ENCODE measurements at regions not wholly inside any gene's neighbourhood (a gene's known extent, or its start where the extent isn't known, plus 50 kb on each side); places are given as distances from the start of the nearest gene placed in this dataset.

DNA sequence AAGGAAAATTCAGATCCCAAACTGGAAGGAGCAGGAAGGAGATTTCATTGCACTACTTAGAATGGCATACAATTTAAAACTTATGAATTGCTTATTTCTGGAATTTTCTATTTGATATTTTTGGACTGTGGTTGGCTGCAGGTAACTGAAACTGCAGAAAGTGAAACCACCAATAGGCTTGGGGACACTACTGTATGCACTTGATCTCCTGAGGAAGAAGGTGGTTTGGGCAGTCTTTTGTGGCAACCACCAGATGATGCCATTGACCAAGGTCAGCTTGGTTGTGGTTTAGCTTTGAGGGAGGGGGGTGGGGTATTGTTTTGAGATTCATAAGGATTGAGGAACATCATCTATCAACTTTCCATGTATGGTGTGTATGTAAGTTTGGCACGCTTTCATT is 209.5 kb upstream of the STXBP6 start:
- Histone ChIP-seq H2AFZ (ENCODE audit: low read depth, low read length) (no peak overlapping the region), H3K4me2 (ENCODE audit: insufficient read depth, low read length) (no peak overlapping the region), H3K9me1 (ENCODE audit: control insufficient read depth, insufficient read depth, low read length) (no peaks in the 10 kb centered on the region), H3K9me3 (replicated peaks; ENCODE audit: control insufficient read depth, insufficient read depth, low read depth, low read length) (no peaks in the 10 kb centered on the region), H3K79me2 (ENCODE audit: control insufficient read depth, insufficient read depth, low read length) (no peaks in the 10 kb centered on the region), H3K27ac (ENCODE audit: extremely low read depth, low read depth, low read length) (no peak overlapping the region), H3K9ac (ENCODE audit: insufficient read depth in 1 of 2, low read depth in 2 of 2, low read length in 2 of 2) (no peak overlapping the region), H3K36me3 (ENCODE audit: control insufficient read depth, insufficient read depth, low read length) (no peaks in the 10 kb centered on the region), H3K4me3 (no peak overlapping the region), H4K20me1 (replicated peaks; ENCODE audit: control insufficient read depth, insufficient read depth, low read length) (no peaks in the 10 kb centered on the region), H3K27me3 (ENCODE audit: control insufficient read depth in 2 of 2, insufficient read depth in 2 of 2, low read length in 2 of 2) (no peaks in the 10 kb centered on the region), H3K4me1 (replicated peaks in 1 of 2; ENCODE audit: control insufficient read depth in 2 of 2, insufficient read depth in 2 of 2, low read length in 2 of 2) (no peaks in the 10 kb centered on the region)
- intact Hi-C loops (cut with micrococcal nuclease), result no loop called here
- in situ Hi-C loops (cut with MboI), result no loop called here
- ChIA-PET CTCF (ENCODE audit: low intra/inter-chr PET ratio) (no interaction called here), POLR2A (no interaction called here)
- DNase-seq (ENCODE audit: extremely low read depth in 1 of 4, low spot score in 3 of 4) (no peak), FAIRE-seq (no peak), ATAC-seq (no peak)
- BruUV-seq (replicated peaks), result no TSS peak
- WGBS (ENCODE audit: insufficient coverage, low coverage, missing lambda C conversion rate), result 0% methylated on average over 1 of the region's 1 CpG
- TF ChIP-seq ZEB2 (IDR thresholded peaks at IDR 0.05) (no peak), TSC22D4 (tag; IDR thresholded peaks at IDR 0.05) (no peak), ZNF589 (CRISPR knock-in tag; IDR thresholded peaks at IDR 0.05; ENCODE audit: low read depth) (no peak), MIER1 (IDR thresholded peaks at IDR 0.05; ENCODE audit: low read depth) (no peak), FOXJ3 (CRISPR knock-in tag; IDR thresholded peaks at IDR 0.05) (no peak), ZNF699 (CRISPR knock-in tag; IDR thresholded peaks at IDR 0.05; ENCODE audit: insufficient replicate concordance) (no peak), ZNF780A (CRISPR knock-in tag; IDR thresholded peaks at IDR 0.05) (no peak), FOSL1 (tag; conservative IDR thresholded peaks at IDR 0.05) (no peak), MAZ (CRISPR knock-in tag; conservative IDR thresholded peaks at IDR 0.05 in 1 of 2, IDR thresholded peaks at IDR 0.05 in 1 of 2) (no peak), SRSF9 (IDR thresholded peaks at IDR 0.05; ENCODE audit: borderline replicate concordance, low read depth, low read length) (no peak), ZNF347 (CRISPR knock-in tag; IDR thresholded peaks at IDR 0.05; ENCODE audit: low read depth) (no peak)
- TF ChIP-seq, protein P1, sequence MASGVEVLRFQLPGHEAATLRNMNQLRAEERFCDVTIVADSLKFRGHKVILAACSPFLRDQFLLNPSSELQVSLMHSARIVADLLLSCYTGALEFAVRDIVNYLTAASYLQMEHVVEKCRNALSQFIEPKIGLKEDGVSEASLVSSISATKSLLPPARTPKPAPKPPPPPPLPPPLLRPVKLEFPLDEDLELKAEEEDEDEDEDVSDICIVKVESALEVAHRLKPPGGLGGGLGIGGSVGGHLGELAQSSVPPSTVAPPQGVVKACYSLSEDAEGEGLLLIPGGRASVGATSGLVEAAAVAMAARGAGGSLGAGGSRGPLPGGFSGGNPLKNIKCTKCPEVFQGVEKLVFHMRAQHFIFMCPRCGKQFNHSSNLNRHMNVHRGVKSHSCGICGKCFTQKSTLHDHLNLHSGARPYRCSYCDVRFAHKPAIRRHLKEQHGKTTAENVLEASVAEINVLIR (CRISPR knock-in tag; IDR thresholded peaks at IDR 0.05), result no peak
- TF ChIP-seq, protein P2, sequence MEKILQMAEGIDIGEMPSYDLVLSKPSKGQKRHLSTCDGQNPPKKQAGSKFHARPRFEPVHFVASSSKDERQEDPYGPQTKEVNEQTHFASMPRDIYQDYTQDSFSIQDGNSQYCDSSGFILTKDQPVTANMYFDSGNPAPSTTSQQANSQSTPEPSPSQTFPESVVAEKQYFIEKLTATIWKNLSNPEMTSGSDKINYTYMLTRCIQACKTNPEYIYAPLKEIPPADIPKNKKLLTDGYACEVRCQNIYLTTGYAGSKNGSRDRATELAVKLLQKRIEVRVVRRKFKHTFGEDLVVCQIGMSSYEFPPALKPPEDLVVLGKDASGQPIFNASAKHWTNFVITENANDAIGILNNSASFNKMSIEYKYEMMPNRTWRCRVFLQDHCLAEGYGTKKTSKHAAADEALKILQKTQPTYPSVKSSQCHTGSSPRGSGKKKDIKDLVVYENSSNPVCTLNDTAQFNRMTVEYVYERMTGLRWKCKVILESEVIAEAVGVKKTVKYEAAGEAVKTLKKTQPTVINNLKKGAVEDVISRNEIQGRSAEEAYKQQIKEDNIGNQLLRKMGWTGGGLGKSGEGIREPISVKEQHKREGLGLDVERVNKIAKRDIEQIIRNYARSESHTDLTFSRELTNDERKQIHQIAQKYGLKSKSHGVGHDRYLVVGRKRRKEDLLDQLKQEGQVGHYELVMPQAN (IDR thresholded peaks at IDR 0.05; ENCODE audit: borderline replicate concordance), result no peak
- TF ChIP-seq, protein P3, sequence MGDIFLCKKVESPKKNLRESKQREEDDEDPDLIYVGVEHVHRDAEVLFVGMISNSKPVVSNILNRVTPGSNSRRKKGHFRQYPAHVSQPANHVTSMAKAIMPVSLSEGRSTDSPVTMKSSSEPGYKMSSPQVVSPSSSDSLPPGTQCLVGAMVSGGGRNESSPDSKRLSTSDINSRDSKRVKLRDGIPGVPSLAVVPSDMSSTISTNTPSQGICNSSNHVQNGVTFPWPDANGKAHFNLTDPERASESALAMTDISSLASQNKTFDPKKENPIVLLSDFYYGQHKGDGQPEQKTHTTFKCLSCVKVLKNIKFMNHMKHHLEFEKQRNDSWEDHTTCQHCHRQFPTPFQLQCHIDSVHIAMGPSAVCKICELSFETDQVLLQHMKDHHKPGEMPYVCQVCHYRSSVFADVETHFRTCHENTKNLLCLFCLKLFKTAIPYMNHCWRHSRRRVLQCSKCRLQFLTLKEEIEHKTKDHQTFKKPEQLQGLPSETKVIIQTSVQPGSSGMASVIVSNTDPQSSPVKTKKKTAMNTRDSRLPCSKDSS (IDR thresholded peaks at IDR 0.05; ENCODE audit: low read depth, partially characterized antibody), result no peak
- TF ChIP-seq, protein P4, sequence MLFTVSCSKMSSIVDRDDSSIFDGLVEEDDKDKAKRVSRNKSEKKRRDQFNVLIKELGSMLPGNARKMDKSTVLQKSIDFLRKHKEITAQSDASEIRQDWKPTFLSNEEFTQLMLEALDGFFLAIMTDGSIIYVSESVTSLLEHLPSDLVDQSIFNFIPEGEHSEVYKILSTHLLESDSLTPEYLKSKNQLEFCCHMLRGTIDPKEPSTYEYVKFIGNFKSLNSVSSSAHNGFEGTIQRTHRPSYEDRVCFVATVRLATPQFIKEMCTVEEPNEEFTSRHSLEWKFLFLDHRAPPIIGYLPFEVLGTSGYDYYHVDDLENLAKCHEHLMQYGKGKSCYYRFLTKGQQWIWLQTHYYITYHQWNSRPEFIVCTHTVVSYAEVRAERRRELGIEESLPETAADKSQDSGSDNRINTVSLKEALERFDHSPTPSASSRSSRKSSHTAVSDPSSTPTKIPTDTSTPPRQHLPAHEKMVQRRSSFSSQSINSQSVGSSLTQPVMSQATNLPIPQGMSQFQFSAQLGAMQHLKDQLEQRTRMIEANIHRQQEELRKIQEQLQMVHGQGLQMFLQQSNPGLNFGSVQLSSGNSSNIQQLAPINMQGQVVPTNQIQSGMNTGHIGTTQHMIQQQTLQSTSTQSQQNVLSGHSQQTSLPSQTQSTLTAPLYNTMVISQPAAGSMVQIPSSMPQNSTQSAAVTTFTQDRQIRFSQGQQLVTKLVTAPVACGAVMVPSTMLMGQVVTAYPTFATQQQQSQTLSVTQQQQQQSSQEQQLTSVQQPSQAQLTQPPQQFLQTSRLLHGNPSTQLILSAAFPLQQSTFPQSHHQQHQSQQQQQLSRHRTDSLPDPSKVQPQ (CRISPR knock-in tag; IDR thresholded peaks at IDR 0.05; ENCODE audit: borderline replicate concordance), result no peak

Data from K562 (cell line).